Testis (tissue), 2 donors: ENCODE measurements at regions not wholly inside any gene's neighbourhood (a gene's known extent, or its start where the extent isn't known, plus 50 kb on each side); places are given as distances from the start of the nearest gene placed in this dataset.

Experiments
- DNase-seq: peaks from one replicate; pipeline ENCODE4 v3.0.0-alpha.2; 2019
- H3K27ac ChIP-seq, 2 donors: fragments of 200-600 bp; sonication (generic); one replicate each; pipeline ENCODE4 v1.5.1; 2019
- H3K27me3 ChIP-seq: fragments of 200-600 bp; sonication (generic); one replicate; pipeline ENCODE4 v1.5.1; 2019
- H3K36me3 ChIP-seq: fragments of 200-600 bp; sonication (generic); one replicate; pipeline ENCODE4 v1.5.1; 2017; ENCODE audit warnings: low read depth; ENCODE audit errors: missing control alignments
- H3K4me1 ChIP-seq: fragments of 200-600 bp; sonication (generic); one replicate; pipeline ENCODE4 v1.5.1; 2019
- H3K4me3 ChIP-seq, 2 donors: fragments of 200-600 bp; sonication (generic); one replicate each; pipeline ENCODE4 v1.5.1; 2017 to 2019
- H3K9me3 ChIP-seq: fragments of 200-600 bp; sonication (generic); one replicate; pipeline ENCODE4 v1.5.1; 2017
- POLR2A ChIP-seq: fragments of 450-650 bp; IDR thresholded peaks from one replicate; pipeline ENCODE4 v1.6.1; 2017; ENCODE audit warnings: antibody characterized with exemption, mild to moderate bottlenecking, moderate library complexity
- WGBS, 2 donors: methylation state at CpG; one replicate each; pipeline ENCODE4 v1.1.5; 2018; 5-methylcytosine and 5-hydroxymethylcytosine counted together
- intact Hi-C: fragments of 100-400 bp; cut with DNase I; formaldehyde crosslinking; loops from one replicate; pipeline ENCODE4 v1.15.1; 2023; ENCODE audit warnings: low total_unique reads
- TF ChIP-seq, protein P1 (sequence below), 3 experiments: fragments of 450-650 bp in 2 of 3; fragments of 200-600 bp in 1 of 3; sonication (generic) in 1 of 3; IDR thresholded peaks; one replicate each; pipeline ENCODE4 v1.5.1; 2016 to 2019; ENCODE audit warnings: antibody characterized with exemption in 3 of 3, mild to moderate bottlenecking in 2 of 3, moderate library complexity in 1 of 3

DNA sequence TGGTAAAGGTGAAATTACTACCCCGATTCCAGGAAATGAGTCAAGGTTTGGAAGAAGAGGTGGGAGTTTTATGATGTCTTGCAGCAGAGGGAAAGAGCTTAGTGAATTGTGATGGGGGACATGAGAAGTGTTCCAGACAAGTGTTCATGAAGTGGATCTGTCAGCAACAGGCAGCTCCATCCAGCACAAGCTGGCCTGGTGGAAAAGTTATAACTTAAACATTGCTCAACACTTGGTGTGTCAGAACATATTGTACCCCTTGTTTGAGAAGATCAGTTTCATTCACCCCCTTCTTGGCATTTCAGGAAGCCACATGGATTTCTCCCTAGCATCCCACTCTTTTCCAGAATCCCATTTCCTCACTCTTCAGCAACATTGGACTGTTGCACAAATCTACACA lies 222.0 kb downstream of the B3GLCT start:
- H3K27ac ChIP-seq, result no peak overlapping the region
- no peaks in the 10 kb centered on the region for H3K9me3 ChIP-seq
- intact Hi-C loops, result no loop called here
- H3K36me3 ChIP-seq, result no peaks in the 10 kb centered on the region
- 71 to 77% methylated on average over 1 of the region's 1 CpG for WGBS, 2 donors
- H3K4me1 ChIP-seq, result no peaks in the 10 kb centered on the region
- TF ChIP-seq, protein P1, sequence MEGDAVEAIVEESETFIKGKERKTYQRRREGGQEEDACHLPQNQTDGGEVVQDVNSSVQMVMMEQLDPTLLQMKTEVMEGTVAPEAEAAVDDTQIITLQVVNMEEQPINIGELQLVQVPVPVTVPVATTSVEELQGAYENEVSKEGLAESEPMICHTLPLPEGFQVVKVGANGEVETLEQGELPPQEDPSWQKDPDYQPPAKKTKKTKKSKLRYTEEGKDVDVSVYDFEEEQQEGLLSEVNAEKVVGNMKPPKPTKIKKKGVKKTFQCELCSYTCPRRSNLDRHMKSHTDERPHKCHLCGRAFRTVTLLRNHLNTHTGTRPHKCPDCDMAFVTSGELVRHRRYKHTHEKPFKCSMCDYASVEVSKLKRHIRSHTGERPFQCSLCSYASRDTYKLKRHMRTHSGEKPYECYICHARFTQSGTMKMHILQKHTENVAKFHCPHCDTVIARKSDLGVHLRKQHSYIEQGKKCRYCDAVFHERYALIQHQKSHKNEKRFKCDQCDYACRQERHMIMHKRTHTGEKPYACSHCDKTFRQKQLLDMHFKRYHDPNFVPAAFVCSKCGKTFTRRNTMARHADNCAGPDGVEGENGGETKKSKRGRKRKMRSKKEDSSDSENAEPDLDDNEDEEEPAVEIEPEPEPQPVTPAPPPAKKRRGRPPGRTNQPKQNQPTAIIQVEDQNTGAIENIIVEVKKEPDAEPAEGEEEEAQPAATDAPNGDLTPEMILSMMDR (IDR thresholded peaks at IDR 0.05), result no peak
- no peak for TF ChIP-seq POLR2A
- no peak for DNase-seq
- H3K4me3 ChIP-seq, result no peak overlapping the region
- H3K27me3 ChIP-seq, result no peaks in the 10 kb centered on the region

DNA sequence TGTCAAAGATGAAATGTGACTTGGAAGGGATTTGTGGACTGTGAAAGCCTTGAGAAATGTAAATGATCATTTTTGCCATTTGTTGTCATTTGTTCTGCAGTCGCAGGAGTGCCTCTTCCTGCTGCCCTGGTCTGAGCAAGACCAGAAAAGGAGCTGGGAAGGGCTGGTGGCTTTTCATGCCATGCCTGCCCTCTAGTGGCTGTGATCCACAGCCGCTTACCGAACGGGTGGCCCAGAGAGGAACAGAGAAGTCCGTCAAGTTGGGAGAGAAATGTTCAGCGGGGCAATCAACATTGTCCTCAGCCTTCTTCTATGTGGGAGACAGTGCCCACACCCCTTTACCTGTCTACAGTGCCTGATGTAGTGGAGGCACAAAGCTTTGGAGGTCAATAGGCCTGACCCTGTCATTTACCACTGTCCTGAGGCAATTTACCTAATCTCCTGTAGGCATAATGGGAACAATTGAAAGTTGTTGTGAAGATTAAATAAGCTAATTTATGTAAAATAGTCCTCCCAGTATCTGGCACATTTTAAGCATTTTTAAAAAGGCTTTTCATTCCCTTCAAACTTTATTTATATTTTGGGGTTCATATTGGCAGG lies 224.5 kb downstream of the B3GLCT start:
- no peak overlapping the region for H3K27ac ChIP-seq

DNA sequence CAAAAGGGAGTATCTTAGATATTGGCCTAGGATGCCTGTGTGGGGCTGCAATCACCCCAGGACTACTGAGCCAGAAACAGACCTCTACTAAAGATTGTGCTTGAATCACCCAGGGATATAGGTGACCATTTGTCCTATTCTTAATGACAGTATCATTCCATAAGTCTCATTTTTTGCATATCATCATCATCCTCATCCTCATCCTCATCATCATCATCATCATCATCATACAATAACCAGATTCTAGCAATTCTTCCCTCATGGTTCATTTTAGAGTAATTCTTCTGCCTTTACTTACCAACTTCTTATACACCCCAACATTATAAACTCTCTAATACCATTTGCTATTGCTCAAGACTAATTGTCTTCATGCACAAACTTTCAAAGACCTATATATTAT lies 226.6 kb downstream of the B3GLCT start:
- no peaks in the 10 kb centered on the region for H3K36me3 ChIP-seq
- H3K9me3 ChIP-seq, result no peaks in the 10 kb centered on the region
- H3K4me1 ChIP-seq, result no peaks in the 10 kb centered on the region
- TF ChIP-seq, protein P1 (IDR thresholded peaks at IDR 0.05), result no peak
- TF ChIP-seq POLR2A, result no peak
- H3K27ac ChIP-seq, result no peak overlapping the region
- intact Hi-C loops, result no loop called here
- no peak for DNase-seq
- no peaks in the 10 kb centered on the region for H3K27me3 ChIP-seq
- no peak overlapping the region for H3K4me3 ChIP-seq

More for the DNA sequence above, 224.5 kb downstream of the B3GLCT start:
- intact Hi-C loops, result no loop called here
- H3K9me3 ChIP-seq, result no peaks in the 10 kb centered on the region
- no peak overlapping the region for H3K4me3 ChIP-seq
- TF ChIP-seq, protein P1 (IDR thresholded peaks at IDR 0.05), result peak; percentile 31 to 64 (median 58)
- TF ChIP-seq POLR2A, result no peak
- 34 to 36% methylated on average over 6 of the region's 6 CpGs for WGBS, 2 donors
- no peaks in the 10 kb centered on the region for H3K4me1 ChIP-seq
- peak; percentile 84 for DNase-seq
- no peaks in the 10 kb centered on the region for H3K27me3 ChIP-seq
- no peaks in the 10 kb centered on the region for H3K36me3 ChIP-seq

DNA sequence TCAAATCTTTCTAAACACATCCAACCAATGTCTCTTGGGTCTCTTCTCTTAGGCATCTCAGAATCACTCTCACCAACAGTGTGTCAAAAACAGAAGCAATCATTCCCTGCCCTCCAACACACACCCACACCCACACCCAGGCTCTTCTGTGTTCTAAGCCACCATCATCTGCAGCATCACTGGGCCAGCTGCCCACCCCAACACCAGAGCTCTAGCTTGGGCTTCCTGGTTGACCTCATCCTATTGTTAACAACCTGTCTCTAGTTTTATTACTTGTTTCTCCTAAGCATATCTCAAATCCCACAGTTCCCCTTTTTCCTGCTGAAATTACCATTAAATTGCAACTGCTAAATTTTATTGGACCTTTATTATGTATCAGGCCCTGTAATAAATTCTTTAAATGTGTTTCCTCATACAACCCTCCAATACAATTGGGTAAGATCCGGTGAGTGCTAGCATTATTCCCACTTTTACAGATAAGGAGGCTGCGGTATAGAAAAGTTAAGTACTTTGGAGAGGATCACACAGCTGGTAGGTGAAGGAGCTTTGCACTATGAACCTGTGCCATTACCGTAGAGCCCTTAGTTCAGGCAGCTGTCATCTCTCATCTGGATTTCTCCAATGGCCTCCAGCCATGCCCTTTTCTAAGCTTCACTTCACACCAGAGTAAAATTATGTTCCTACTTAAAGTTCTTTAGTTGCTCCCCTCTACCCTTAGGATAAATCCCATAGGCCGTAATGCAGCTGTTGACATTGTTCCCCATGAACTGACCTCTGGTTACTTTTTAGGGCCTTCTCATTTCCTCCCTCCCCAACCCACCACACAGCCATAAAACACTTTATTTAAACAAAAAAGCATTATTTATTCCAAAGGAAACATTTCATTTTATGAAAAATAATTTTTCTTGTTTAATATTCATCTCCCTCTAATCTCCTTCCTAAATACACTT lies 227.7 kb downstream of the B3GLCT start:
- Histone ChIP-seq H3K36me3 (no peaks in the 10 kb centered on the region), H3K9me3 (no peaks in the 10 kb centered on the region), H3K4me1 (no peaks in the 10 kb centered on the region), H3K4me3 (no peak overlapping the region), H3K27ac (no peak overlapping the region), H3K27me3 (no peaks in the 10 kb centered on the region)
- intact Hi-C loops, result no loop called here
- 40 to 54% methylated on average over 4 of the region's 4 CpGs for whole genome bisulfite sequencing, 2 donors
- DNase-seq, result no peak
- no peak for TF ChIP-seq POLR2A
- TF ChIP-seq, protein P1 (IDR thresholded peaks at IDR 0.05), result no peak
